ENCODE measurements at regions not wholly inside any gene's neighbourhood (a gene's known extent, or its start where the extent isn't known, plus 50 kb on each side); places are given as distances from the start of the nearest gene placed in this dataset.

GRCh38 chr7:51366930-51367613 lies 50.5 kb upstream of the COBL start:
- in situ Hi-C loops (cut with HindIII; ENCODE audit: low sequenced_read_pairs), result no loop called here
- peak; percentile 44 for DNase-seq (ENCODE audit: low read depth, low spot score)
- H3K4me3 ChIP-seq (ENCODE audit: low read depth, low read length), result no peak overlapping the region
- peak; percentile 76 for TF ChIP-seq CTCF (IDR thresholded peaks at IDR 0.05; ENCODE audit: low read depth, low read length)
